HCT116 (cell line): ENCODE measurements at regions not wholly inside any gene's neighbourhood (a gene's known extent, or its start where the extent isn't known, plus 50 kb on each side); places are given as distances from the start of the nearest gene placed in this dataset.

Experiments
- ATAC-seq: fragments of 200-7000 bp; cut with Tn5 transposase; 2 replicates; pipeline ENCODE4 v1.9.1; 2020; ENCODE audit warnings: mild to moderate bottlenecking, moderate library complexity
- BruUV-seq: library from RNA; stranded (reverse); fragments of 400-500 nt; replicated peaks from 2 replicates; lab custom pipeline; 2021; lab: Mats Ljungman, UMichigan
- CTCF ChIA-PET: fragments of 300-600 bp; sonication (Branson Sonifier 250); formaldehyde crosslinking; loops from one replicate; lab custom pipeline; 2021; ENCODE audit warnings: antibody characterized with exemption; lab: Charles Lee
- POLR2A ChIA-PET: fragments of 300-600, 350-600 bp; sonication (Branson Sonifier 250); formaldehyde crosslinking; loops from one replicate; lab custom pipeline; 2021; ENCODE audit warnings: antibody characterized with exemption; lab: Charles Lee
- RAD21 ChIA-PET, 2 experiments: fragments of 300-600 bp; sonication (Branson Sonifier 250); formaldehyde crosslinking; loops; one replicate each; lab custom pipeline; 2023; ENCODE audit warnings: low total read pairs in 2 of 2; ENCODE audit not compliant: uncharacterized antibody in 2 of 2, unreplicated experiment in 2 of 2, low non-redundant PET in 1 of 2; lab: Charles Lee
- DNase-seq: peaks from one replicate; pipeline ENCODE4 v3.0.0-alpha.2; 2010; ENCODE audit warnings: low read depth, low spot score
- H2AFZ ChIP-seq: fragments of 200-600 bp; shearing (Covaris generic), sonication (generic); 2 replicates; pipeline ENCODE4 v1.6.1; 2017; ENCODE audit warnings: low read depth, mixed run types, mixed read lengths, antibody characterized with exemption, low read length; ENCODE audit not compliant: poor library complexity, severe bottlenecking
- H3K27ac ChIP-seq: 2 replicates; pipeline ENCODE4 v1.5.1; 2012; ENCODE audit warnings: low read depth, low read length
- H3K27me3 ChIP-seq: fragments of 200-600 bp; sonication (generic); 2 replicates; pipeline ENCODE4 v1.6.1; 2016; ENCODE audit warnings: mixed run types, low read length, mixed read lengths; ENCODE audit not compliant: insufficient read depth
- H3K36me3 ChIP-seq, 2 experiments: fragments of 200-500 bp in 1 of 2; fragments of 200-600 bp in 1 of 2; sonication (Bioruptor generic) in 1 of 2; sonication (generic) in 1 of 2; 2 replicates each; pipeline versions ENCODE4 v1.5.1 to v1.6.1; 2014 to 2016; ENCODE audit warnings: low read length in 2 of 2, inconsistent platforms in 1 of 2, mixed read lengths in 1 of 2, mixed run types in 1 of 2; ENCODE audit not compliant: insufficient read depth in 2 of 2, control insufficient read depth in 1 of 2
- H3K4me1 ChIP-seq, 2 experiments: fragments of 200-600 bp in 1 of 2; sonication (generic) in 1 of 2; 2 replicates each; pipeline versions ENCODE4 v1.5.1 to v1.6.1; 2012 to 2017; ENCODE audit warnings: low read length in 2 of 2, inconsistent platforms in 1 of 2, mild to moderate bottlenecking in 1 of 2, mixed read lengths in 1 of 2, mixed run types in 1 of 2, moderate library complexity in 1 of 2; ENCODE audit not compliant: insufficient read depth in 2 of 2, control insufficient read depth in 1 of 2
- H3K4me2 ChIP-seq: fragments of 200-600 bp; sonication (generic); 2 replicates; pipeline ENCODE4 v1.6.1; 2017; ENCODE audit warnings: mixed run types, low read length, mixed read lengths
- H3K4me3 ChIP-seq, 2 experiments: fragments of 200-600 bp in 1 of 2; sonication (generic) in 1 of 2; replicated peaks in 1 of 2; 2 replicates each; pipeline ENCODE4 v1.5.1; 2011 to 2016; ENCODE audit warnings: low read length in 2 of 2, control low read depth in 1 of 2, low read depth in 1 of 2, mild to moderate bottlenecking in 1 of 2, mixed read lengths in 1 of 2, mixed run types in 1 of 2
- H3K79me2 ChIP-seq: fragments of 200-600 bp; sonication (generic); 2 replicates; pipeline ENCODE4 v1.6.1; 2017; ENCODE audit warnings: mild to moderate bottlenecking, mixed run types, low read length, moderate library complexity, mixed read lengths; ENCODE audit not compliant: insufficient read depth
- H3K9ac ChIP-seq: fragments of 200-600 bp; sonication (generic); 2 replicates; pipeline ENCODE4 v1.6.1; 2016; ENCODE audit warnings: low read length, mixed read lengths
- H3K9me2 ChIP-seq: fragments of 200-600 bp; sonication (generic), shearing (Covaris generic); 2 replicates; pipeline ENCODE4 v1.6.1; 2017; ENCODE audit warnings: mixed run types, mild to moderate bottlenecking, moderate library complexity; ENCODE audit not compliant: insufficient read depth
- H3K9me3 ChIP-seq, 2 experiments: fragments of 200-500 bp in 1 of 2; fragments of 200-600 bp in 1 of 2; sonication (Bioruptor generic) in 1 of 2; sonication (generic) in 1 of 2; 2 replicates each; pipeline ENCODE4 v1.6.1; 2014 to 2017; ENCODE audit warnings: low read length in 2 of 2, mixed read lengths in 2 of 2, inconsistent platforms in 1 of 2, low read depth in 1 of 2, mild to moderate bottlenecking in 1 of 2, mixed run types in 1 of 2, moderate library complexity in 1 of 2; ENCODE audit not compliant: control insufficient read depth in 1 of 2, insufficient read depth in 1 of 2
- H4K20me1 ChIP-seq: fragments of 200-600 bp; sonication (generic), shearing (Covaris generic); 2 replicates; pipeline ENCODE4 v1.6.1; 2017; ENCODE audit warnings: mixed run types, mild to moderate bottlenecking, moderate library complexity; ENCODE audit not compliant: insufficient read depth
- CBX3 ChIP-seq: IDR thresholded peaks from 2 replicates; pipeline ENCODE4 v1.6.1; 2012; ENCODE audit warnings: low read depth
- EGR1 ChIP-seq: IDR thresholded peaks from 2 replicates; pipeline ENCODE4 v1.6.1; 2012; ENCODE audit warnings: low read depth
- ELF1 ChIP-seq: IDR thresholded peaks from 2 replicates; pipeline ENCODE4 v1.6.1; 2012; ENCODE audit warnings: low read depth, borderline replicate concordance
- EZH2phosphoT487 ChIP-seq: fragments of 200-600 bp; IDR thresholded peaks from 2 replicates; pipeline ENCODE4 v1.6.1; 2018; ENCODE audit warnings: antibody characterized with exemption, borderline replicate concordance
- FOSL1 ChIP-seq: IDR thresholded peaks from 2 replicates; pipeline ENCODE4 v1.6.1; 2012; ENCODE audit warnings: low read depth
- POLR2A ChIP-seq: IDR thresholded peaks from 2 replicates; pipeline ENCODE4 v1.7.0; 2011; ENCODE audit warnings: borderline replicate concordance; ENCODE audit not compliant: insufficient read depth, insufficient read length; ENCODE audit errors: extremely low read depth
- POLR2AphosphoS5 ChIP-seq: IDR thresholded peaks from 2 replicates; pipeline ENCODE4 v1.6.1; 2011; ENCODE audit warnings: mild to moderate bottlenecking, low read depth, low read length, moderate library complexity
- RAD21 ChIP-seq: IDR thresholded peaks from 2 replicates; pipeline ENCODE4 v1.6.1; 2012; ENCODE audit warnings: low read depth, mild to moderate bottlenecking
- SIN3A ChIP-seq: IDR thresholded peaks from 2 replicates; pipeline ENCODE4 v1.6.1; 2012; ENCODE audit warnings: low read depth
- SP1 ChIP-seq: IDR thresholded peaks from 2 replicates; pipeline ENCODE4 v1.6.1; 2012; ENCODE audit warnings: low read depth
- SRF ChIP-seq: IDR thresholded peaks from 2 replicates; pipeline ENCODE4 v1.6.1; 2012; ENCODE audit warnings: low read depth
- ZNF274 ChIP-seq: fragments of 200-500 bp; sonication (Bioruptor generic); IDR thresholded peaks from 2 replicates; pipeline ENCODE4 v1.6.1; 2014; ENCODE audit warnings: mild to moderate bottlenecking, low read depth, low read length, inconsistent platforms
- intact Hi-C: fragments of 100-400 bp; cut with micrococcal nuclease; formaldehyde crosslinking; loops from 2 replicates; pipeline ENCODE4 v1.10.0; 2022
- TF ChIP-seq, protein P1 (sequence below): IDR thresholded peaks from 2 replicates; pipeline ENCODE4 v1.6.1; 2011; ENCODE audit warnings: mild to moderate bottlenecking, low read length, moderate library complexity; ENCODE audit not compliant: insufficient replicate concordance; ENCODE audit errors: extremely low read depth
- TF ChIP-seq, protein P2 (sequence below), 3 experiments: fragments of 200-600 bp in 1 of 3; sonication (generic) in 1 of 3; IDR thresholded peaks in 2 of 3; conservative IDR thresholded peaks in 1 of 3; 2 replicates each; pipeline ENCODE4 v1.5.1; 2012 to 2017; ENCODE audit warnings: low read depth in 2 of 3, low read length in 2 of 3, antibody characterized with exemption in 1 of 3, borderline replicate concordance in 1 of 3, control low read depth in 1 of 3, mild to moderate bottlenecking in 1 of 3, mixed read lengths in 1 of 3, mixed run types in 1 of 3, moderate library complexity in 1 of 3; ENCODE audit not compliant: insufficient read depth in 1 of 3
- TF ChIP-seq, protein P3 (sequence below): IDR thresholded peaks from 2 replicates; pipeline ENCODE4 v1.6.1; 2012
- TF ChIP-seq, protein P4 (sequence below): IDR thresholded peaks from 2 replicates; pipeline ENCODE4 v1.6.1; 2012

DNA sequence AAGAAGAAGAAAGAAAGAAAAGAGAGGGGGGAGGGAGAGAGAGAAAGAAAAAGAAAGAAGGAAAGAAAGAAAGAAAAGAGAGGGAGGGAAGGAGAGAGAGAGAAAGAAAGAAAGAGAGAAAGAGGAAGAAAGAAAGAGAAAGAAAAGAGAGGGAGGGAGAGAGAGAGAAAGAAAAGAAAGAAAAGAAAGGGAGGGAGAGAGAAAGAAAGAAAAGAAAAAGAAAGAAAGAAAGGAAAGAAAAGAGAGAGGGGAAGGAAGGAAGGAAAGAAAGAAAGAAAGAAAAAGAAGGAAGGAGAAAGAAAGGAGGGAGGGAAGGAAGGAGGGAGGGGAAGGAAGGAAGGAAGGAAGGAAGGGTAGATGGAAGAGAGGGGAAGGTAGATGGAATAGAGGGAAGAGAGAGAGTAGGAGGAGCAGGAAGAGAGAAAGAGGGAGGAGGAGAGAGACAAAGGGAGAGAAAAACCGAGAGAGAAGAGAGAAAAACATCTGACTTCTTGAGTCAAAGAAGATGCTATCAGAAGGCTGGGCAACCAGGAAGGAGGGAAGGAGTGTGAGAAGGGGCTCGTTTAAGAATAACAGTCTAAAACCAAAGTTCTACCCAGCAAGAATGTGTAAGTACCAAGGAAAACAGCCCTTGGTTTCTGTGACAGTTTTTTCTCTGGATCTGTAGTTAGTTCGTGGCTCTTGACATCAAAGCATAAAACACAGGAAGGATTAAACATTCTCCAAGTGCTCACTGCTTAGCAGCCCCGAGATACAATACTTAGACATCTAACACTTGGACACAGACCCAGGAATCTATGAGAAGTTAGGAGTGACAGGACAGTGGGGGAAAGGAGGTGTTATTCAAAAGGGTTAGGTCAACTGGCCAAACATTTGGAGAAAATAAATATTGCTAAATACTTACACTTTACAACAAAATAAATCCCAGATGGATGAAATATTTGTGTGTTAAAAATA lies 131.9 kb upstream of the STMND1 start:
- CTCF ChIA-PET: no interaction called here
- H3K27me3 ChIP-seq: peaks cover 16% of the 10 kb centered on the region; the same call in 1 of the 2 replicates
- H3K4me3 ChIP-seq: no peak overlapping the region
- no TSS peak for BruUV-seq
- H3K9ac ChIP-seq: no peak overlapping the region
- H4K20me1 ChIP-seq: no peaks in the 10 kb centered on the region
- no peaks in the 10 kb centered on the region for H3K9me2 ChIP-seq
- H3K4me1 ChIP-seq: peaks cover 0 to 2% of the 10 kb centered on the region in 2 experiments; a peak in 2 of 4 replicates
- no peak overlapping the region for H3K4me2 ChIP-seq
- H3K9me3 ChIP-seq: no peaks in the 10 kb centered on the region
- H3K36me3 ChIP-seq: no peaks in the 10 kb centered on the region
- DNase-seq (no peak), ATAC-seq (no peak)
- H2AFZ ChIP-seq: no peak overlapping the region
- intact Hi-C loops: loop anchor here (5.0 kb wide), 1 partner anchor 458 kb away; no protein-coding TSS in a partner anchor
- no peak for TF ChIP-seq ELF1
- TF ChIP-seq SRF: no peak
- TF ChIP-seq, protein P1, sequence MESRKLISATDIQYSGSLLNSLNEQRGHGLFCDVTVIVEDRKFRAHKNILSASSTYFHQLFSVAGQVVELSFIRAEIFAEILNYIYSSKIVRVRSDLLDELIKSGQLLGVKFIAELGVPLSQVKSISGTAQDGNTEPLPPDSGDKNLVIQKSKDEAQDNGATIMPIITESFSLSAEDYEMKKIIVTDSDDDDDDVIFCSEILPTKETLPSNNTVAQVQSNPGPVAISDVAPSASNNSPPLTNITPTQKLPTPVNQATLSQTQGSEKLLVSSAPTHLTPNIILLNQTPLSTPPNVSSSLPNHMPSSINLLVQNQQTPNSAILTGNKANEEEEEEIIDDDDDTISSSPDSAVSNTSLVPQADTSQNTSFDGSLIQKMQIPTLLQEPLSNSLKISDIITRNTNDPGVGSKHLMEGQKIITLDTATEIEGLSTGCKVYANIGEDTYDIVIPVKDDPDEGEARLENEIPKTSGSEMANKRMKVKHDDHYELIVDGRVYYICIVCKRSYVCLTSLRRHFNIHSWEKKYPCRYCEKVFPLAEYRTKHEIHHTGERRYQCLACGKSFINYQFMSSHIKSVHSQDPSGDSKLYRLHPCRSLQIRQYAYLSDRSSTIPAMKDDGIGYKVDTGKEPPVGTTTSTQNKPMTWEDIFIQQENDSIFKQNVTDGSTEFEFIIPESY: no peak
- TF ChIP-seq, protein P2, sequence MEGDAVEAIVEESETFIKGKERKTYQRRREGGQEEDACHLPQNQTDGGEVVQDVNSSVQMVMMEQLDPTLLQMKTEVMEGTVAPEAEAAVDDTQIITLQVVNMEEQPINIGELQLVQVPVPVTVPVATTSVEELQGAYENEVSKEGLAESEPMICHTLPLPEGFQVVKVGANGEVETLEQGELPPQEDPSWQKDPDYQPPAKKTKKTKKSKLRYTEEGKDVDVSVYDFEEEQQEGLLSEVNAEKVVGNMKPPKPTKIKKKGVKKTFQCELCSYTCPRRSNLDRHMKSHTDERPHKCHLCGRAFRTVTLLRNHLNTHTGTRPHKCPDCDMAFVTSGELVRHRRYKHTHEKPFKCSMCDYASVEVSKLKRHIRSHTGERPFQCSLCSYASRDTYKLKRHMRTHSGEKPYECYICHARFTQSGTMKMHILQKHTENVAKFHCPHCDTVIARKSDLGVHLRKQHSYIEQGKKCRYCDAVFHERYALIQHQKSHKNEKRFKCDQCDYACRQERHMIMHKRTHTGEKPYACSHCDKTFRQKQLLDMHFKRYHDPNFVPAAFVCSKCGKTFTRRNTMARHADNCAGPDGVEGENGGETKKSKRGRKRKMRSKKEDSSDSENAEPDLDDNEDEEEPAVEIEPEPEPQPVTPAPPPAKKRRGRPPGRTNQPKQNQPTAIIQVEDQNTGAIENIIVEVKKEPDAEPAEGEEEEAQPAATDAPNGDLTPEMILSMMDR (IDR thresholded peaks at IDR 0.05 in 2 of 3, conservative IDR thresholded peaks at IDR 0.05 in 1 of 3; ENCODE audit: borderline replicate concordance in 1 of 3, insufficient read depth in 1 of 3, low read depth in 2 of 3, low read length in 2 of 3): no peak
- TF ChIP-seq EZH2phosphoT487: no peak
- TF ChIP-seq CBX3: no peak
- TF ChIP-seq ZNF274: no peak
- no peak for TF ChIP-seq SIN3A
- TF ChIP-seq SP1: no peak
- no peak for TF ChIP-seq FOSL1
- no peak for TF ChIP-seq POLR2A
- TF ChIP-seq RAD21: no peak
- TF ChIP-seq, protein P3, sequence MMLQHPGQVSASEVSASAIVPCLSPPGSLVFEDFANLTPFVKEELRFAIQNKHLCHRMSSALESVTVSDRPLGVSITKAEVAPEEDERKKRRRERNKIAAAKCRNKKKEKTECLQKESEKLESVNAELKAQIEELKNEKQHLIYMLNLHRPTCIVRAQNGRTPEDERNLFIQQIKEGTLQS: no peak
- TF ChIP-seq POLR2AphosphoS5: no peak
- TF ChIP-seq, protein P4, sequence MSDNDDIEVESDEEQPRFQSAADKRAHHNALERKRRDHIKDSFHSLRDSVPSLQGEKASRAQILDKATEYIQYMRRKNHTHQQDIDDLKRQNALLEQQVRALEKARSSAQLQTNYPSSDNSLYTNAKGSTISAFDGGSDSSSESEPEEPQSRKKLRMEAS: no peak
- TF ChIP-seq EGR1: no peak
- H3K27ac ChIP-seq: no peak overlapping the region
- POLR2A ChIA-PET: no interaction called here
- H3K79me2 ChIP-seq: no peaks in the 10 kb centered on the region
- RAD21 ChIA-PET: no interaction called here
